K562 (cell line): ENCODE measurements at regions not wholly inside any gene's neighbourhood (a gene's known extent, or its start where the extent isn't known, plus 50 kb on each side); places are given as distances from the start of the nearest gene placed in this dataset.

Source experiments
- ATAC-seq: fragments of 200-7000 bp; cut with Tn5 transposase; 3 replicates; pipeline ENCODE4 v1.9.1; 2020; ENCODE audit warnings: moderate library complexity
- BruUV-seq: library from RNA; stranded (reverse); fragments of 400-500 nt; replicated peaks from 2 replicates; lab custom pipeline; 2021; lab: Mats Ljungman, UMichigan
- CTCF ChIA-PET: fragments of 300-600 bp; formaldehyde crosslinking; extraction: SDS; loops from one replicate; lab custom pipeline; 2021; ENCODE audit warnings: low intra/inter-chr PET ratio; lab: Yijun Ruan, JAX
- POLR2A ChIA-PET: fragments of 300-600, 350-650 bp; sonication (Branson Sonifier 250); formaldehyde crosslinking; extraction: SDS; loops from one replicate; lab custom pipeline; 2021; ENCODE audit warnings: antibody characterized with exemption, inconsistent platforms; lab: Yijun Ruan, JAX
- DNase-seq, 4 experiments: peaks; one replicate each; pipeline versions ENCODE4 v3.0.0 to v3.0.0-alpha.2; 2011 to 2018; ENCODE audit warnings: low spot score in 3 of 4, mixed read lengths in 3 of 4; ENCODE audit errors: extremely low read depth in 1 of 4
- FAIRE-seq: peaks from 2 replicates; lab custom pipeline; 2011; peaks lifted over from hg19 to GRCh38; lab: Jason Lieb, UNC
- H2AFZ ChIP-seq: 2 replicates; pipeline ENCODE4 v1.6.0; 2011; ENCODE audit warnings: low read depth, low read length, control low read depth, inconsistent platforms
- H3K27ac ChIP-seq: fragments of 200-600 bp; 3 replicates; pipeline ENCODE4 v1.8.0; 2011; ENCODE audit warnings: low read depth, mild to moderate bottlenecking, control low read depth, inconsistent platforms, low read length, moderate library complexity, mixed read lengths; ENCODE audit errors: extremely low read depth
- H3K27me3 ChIP-seq, 2 experiments: fragments of 300-600 bp in 1 of 2; 2 replicates in 1 of 2; 3 replicates in 1 of 2; pipeline versions ENCODE4 v1.6.0 to v1.8.0; 2011; ENCODE audit warnings: inconsistent platforms in 2 of 2, low read length in 2 of 2, mild to moderate bottlenecking in 1 of 2, mixed read lengths in 1 of 2, moderate library complexity in 1 of 2; ENCODE audit not compliant: control insufficient read depth in 2 of 2, insufficient read depth in 2 of 2
- H3K36me3 ChIP-seq: fragments of 300-600 bp; 3 replicates; pipeline ENCODE4 v1.8.0; 2011; ENCODE audit warnings: mild to moderate bottlenecking, low read length, inconsistent platforms; ENCODE audit not compliant: control insufficient read depth, insufficient read depth
- H3K4me1 ChIP-seq, 2 experiments: fragments of 200-600 bp in 1 of 2; replicated peaks in 1 of 2; 2 replicates in 1 of 2; 3 replicates in 1 of 2; pipeline versions ENCODE4 v1.5.1 to v1.8.0; 2011; ENCODE audit warnings: inconsistent platforms in 2 of 2, low read length in 2 of 2, mild to moderate bottlenecking in 1 of 2, mixed read lengths in 1 of 2, moderate library complexity in 1 of 2; ENCODE audit not compliant: control insufficient read depth in 2 of 2, insufficient read depth in 2 of 2
- H3K4me2 ChIP-seq: 2 replicates; pipeline ENCODE4 v1.6.1; 2011; ENCODE audit warnings: low read length, control low read depth, inconsistent platforms, mixed read lengths; ENCODE audit not compliant: insufficient read depth
- H3K4me3 ChIP-seq: fragments of 200-600 bp; sonication (generic), shearing (Covaris generic); 2 replicates; pipeline ENCODE4 v1.5.1; 2016; ENCODE audit warnings: control low read depth, inconsistent platforms
- H3K79me2 ChIP-seq: fragments of 200-600 bp; 3 replicates; pipeline ENCODE4 v1.8.0; 2011; ENCODE audit warnings: low read length, inconsistent platforms; ENCODE audit not compliant: control insufficient read depth, insufficient read depth
- H3K9ac ChIP-seq, 2 experiments: 2 replicates each; pipeline versions ENCODE4 v1.6.0 to v1.6.1; 2011; ENCODE audit warnings: low read depth in 2 of 2, low read length in 2 of 2, control low read depth in 1 of 2, inconsistent platforms in 1 of 2, mild to moderate bottlenecking in 1 of 2, mixed read lengths in 1 of 2; ENCODE audit not compliant: insufficient read depth in 1 of 2
- H3K9me1 ChIP-seq: one replicate; pipeline ENCODE4 v1.6.0; 2011; ENCODE audit warnings: inconsistent platforms, mild to moderate bottlenecking, low read length, moderate library complexity; ENCODE audit not compliant: control insufficient read depth, insufficient read depth
- H3K9me3 ChIP-seq: replicated peaks from 2 replicates; pipeline ENCODE4 v1.5.1; 2011; ENCODE audit warnings: low read depth, low read length, inconsistent platforms; ENCODE audit not compliant: control insufficient read depth, insufficient read depth
- H4K20me1 ChIP-seq: replicated peaks from 2 replicates; pipeline ENCODE4 v1.6.1; 2011; ENCODE audit warnings: low read length, inconsistent platforms, mixed read lengths; ENCODE audit not compliant: control insufficient read depth, insufficient read depth
- ARID2 ChIP-seq: fragments of 450-650 bp; IDR thresholded peaks from 2 replicates; pipeline ENCODE4 v1.6.1; 2017; ENCODE audit warnings: antibody characterized with exemption, mild to moderate bottlenecking
- CREB5 ChIP-seq: fragments of 250-450 bp; sonication (Bioruptor Pico); IDR thresholded peaks from 2 replicates; pipeline ENCODE4 v1.5.0; 2020; ENCODE audit warnings: mild to moderate bottlenecking
- DACH1 ChIP-seq: fragments of 450-650 bp; IDR thresholded peaks from 2 replicates; pipeline ENCODE4 v1.6.1; 2018; ENCODE audit not compliant: partially characterized antibody
- FOXO4 ChIP-seq: fragments of 450-650 bp; formaldehyde crosslinking; IDR thresholded peaks from 2 replicates; pipeline ENCODE4 v1.4.0; 2020; ENCODE audit warnings: mild to moderate bottlenecking, moderate library complexity
- MED1 ChIP-seq: sonication (generic); formaldehyde crosslinking; IDR thresholded peaks from 2 replicates; pipeline ENCODE4 v1.8.1; 2023; ENCODE audit warnings: missing genetic modification reagents, borderline replicate concordance
- NR3C1 ChIP-seq: sonication (generic); formaldehyde crosslinking; IDR thresholded peaks from 2 replicates; pipeline ENCODE4 v1.8.1; 2022; ENCODE audit warnings: missing genetic modification reagents
- RFX1 ChIP-seq: fragments of 450-650 bp; IDR thresholded peaks from 2 replicates; pipeline ENCODE4 v1.6.1; 2016; ENCODE audit warnings: mild to moderate bottlenecking, moderate library complexity
- SETDB1 ChIP-seq: IDR thresholded peaks from one replicate; pipeline ENCODE4 v1.6.1; 2012; ENCODE audit warnings: low read length, control low read depth, inconsistent platforms
- ZNF609 ChIP-seq: sonication (generic); formaldehyde crosslinking; IDR thresholded peaks from 2 replicates; pipeline ENCODE4 v1.8.1; 2023; ENCODE audit warnings: missing genetic modification reagents, mild to moderate bottlenecking, borderline replicate concordance
- WGBS: fragments of 100-300 bp; shearing (Covaris generic); methylation state at CpG from one replicate; pipeline ENCODE4 v1.1.6; 2016; ENCODE audit warnings: low coverage, mixed read lengths; ENCODE audit not compliant: insufficient coverage; ENCODE audit errors: missing lambda C conversion rate; 5-methylcytosine and 5-hydroxymethylcytosine counted together
- in situ Hi-C: fragments of 300-500 bp; cut with MboI; formaldehyde crosslinking; loops from 4 replicates; pipeline ENCODE4 v1.15.0; 2018; ENCODE audit warnings: inconsistent platforms, mixed read lengths
- intact Hi-C: fragments of 100-400 bp; cut with micrococcal nuclease; formaldehyde crosslinking; loops from 2 replicates; pipeline ENCODE4 v1.14.2; 2022

GRCh38 chr4:148810461-148810860 is 368.2 kb upstream of the NR3C2 start:
- Histone ChIP-seq H3K27ac (no peak overlapping the region), H3K4me2 (no peak overlapping the region), H3K9me3 (no peaks in the 10 kb centered on the region), H2AFZ (no peak overlapping the region), H4K20me1 (no peaks in the 10 kb centered on the region), H3K79me2 (no peaks in the 10 kb centered on the region), H3K9me1 (no peaks in the 10 kb centered on the region), H3K9ac (no peak overlapping the region), H3K4me1 (no peaks in the 10 kb centered on the region), H3K4me3 (no peak overlapping the region), H3K36me3 (no peaks in the 10 kb centered on the region), H3K27me3 (no peaks in the 10 kb centered on the region)
- 0% methylated on average over 2 of the region's 2 CpGs for WGBS
- ChIA-PET POLR2A (interaction anchor here (0.6 kb wide), 1 partner anchor 197 kb away, joined by 3 read pairs; no protein-coding TSS in a partner anchor), CTCF (no interaction called here)
- no TSS peak for BruUV-seq
- intact Hi-C loops (no loop called here), in situ Hi-C loops (no loop called here)
- ATAC-seq (no peak), DNase-seq (no peak), FAIRE-seq (no peak)
- TF ChIP-seq CREB5 (CRISPR knock-in tag) (no peak), SETDB1 (no peak), FOXO4 (CRISPR knock-in tag) (no peak), ARID2 (no peak), NR3C1 (CRISPR knock-in tag) (no peak), ZNF609 (CRISPR knock-in tag) (no peak), MED1 (CRISPR knock-in tag) (no peak), DACH1 (no peak), RFX1 (no peak)
